Stromal cell of bone marrow (primary cell): ENCODE measurements at regions not wholly inside any gene's neighbourhood (a gene's known extent, or its start where the extent isn't known, plus 50 kb on each side); places are given as distances from the start of the nearest gene placed in this dataset.
A peak's percentile ranks its signal among the peaks of the same experiment; 100 is the strongest.

Experiments
- DNase-seq: peaks from one replicate; pipeline ENCODE4 v3.0.0-alpha.2; 2012; ENCODE audit warnings: low read depth

- DNase-seq: no peak
These were observed 416.4 kb downstream of the TLE4 start for GRCh38 chr9:79988126-79988525.

GRCh38 chr9:79986437-79986836, 414.7 kb downstream of the TLE4 start:
- DNase-seq: no peak

- no peak for DNase-seq
These were observed 414.0 kb downstream of the TLE4 start for GRCh38 chr9:79985772-79986171.

- no peak for DNase-seq
These were observed 413.5 kb downstream of the TLE4 start for GRCh38 chr9:79985264-79985663.

GRCh38 chr9:79984429-79985067, 412.8 kb downstream of the TLE4 start:
- no peak for DNase-seq

GRCh38 chr9:79980432-79980831, 408.7 kb downstream of the TLE4 start:
- DNase-seq: no peak

GRCh38 chr9:79977510-79978197, 405.9 kb downstream of the TLE4 start:
- DNase-seq: peak; percentile 7

GRCh38 chr9:79977074-79977435, 405.3 kb downstream of the TLE4 start:
- DNase-seq: peak; percentile 41

- DNase-seq: no peak
These were observed 404.7 kb downstream of the TLE4 start for GRCh38 chr9:79976257-79977073.

GRCh38 chr9:79975621-79976256, 404.0 kb downstream of the TLE4 start:
- no peak for DNase-seq

- DNase-seq: no peak
These were observed 403.1 kb downstream of the TLE4 start for GRCh38 chr9:79974806-79975422.

- peak; percentile 29 for DNase-seq
These were observed 401.9 kb downstream of the TLE4 start for GRCh38 chr9:79973627-79974026.

GRCh38 chr9:79970146-79970425, 398.3 kb downstream of the TLE4 start:
- DNase-seq: no peak

- DNase-seq: no peak
These were observed 397.8 kb downstream of the TLE4 start for GRCh38 chr9:79969393-79970145.

GRCh38 chr9:79968533-79968932, 396.8 kb downstream of the TLE4 start:
- DNase-seq: no peak

GRCh38 chr9:79962836-79963235, 391.1 kb downstream of the TLE4 start:
- DNase-seq: peak; percentile 57

- DNase-seq: no peak
These were observed 390.4 kb downstream of the TLE4 start for GRCh38 chr9:79962150-79962549.

- DNase-seq: no peak
These were observed 383.5 kb downstream of the TLE4 start for GRCh38 chr9:79955300-79955699.

- DNase-seq: no peak
These were observed 382.1 kb downstream of the TLE4 start for GRCh38 chr9:79953908-79954307.

GRCh38 chr9:79952401-79952800, 380.6 kb downstream of the TLE4 start:
- peak; percentile 32 for DNase-seq

GRCh38 chr9:79946712-79947111, 374.9 kb downstream of the TLE4 start:
- DNase-seq: no peak

GRCh38 chr9:79945495-79945894, 373.7 kb downstream of the TLE4 start:
- no peak for DNase-seq
